NCI-H226 (cell line): ENCODE measurements at regions not wholly inside any gene's neighbourhood (a gene's known extent, or its start where the extent isn't known, plus 50 kb on each side); places are given as distances from the start of the nearest gene placed in this dataset.

Source experiments
- DNase-seq: peaks from one replicate; pipeline ENCODE4 v3.0.0-alpha.2; 2015

- no peak for DNase-seq
Observed at GRCh38 chr12:130104571-130105106, 57.6 kb upstream of the FZD10 start.

- no peak for DNase-seq
Observed at GRCh38 chr12:130109062-130109945, 53.0 kb upstream of the FZD10 start.

GRCh38 chr12:130110914-130111313 lies 51.4 kb upstream of the FZD10 start:
- no peak for DNase-seq

- DNase-seq: no peak
Observed at GRCh38 chr12:130111965-130112496, 50.2 kb upstream of the FZD10 start.
